Keratinocyte (primary cell): ENCODE measurements at regions not wholly inside any gene's neighbourhood (a gene's known extent, or its start where the extent isn't known, plus 50 kb on each side); places are given as distances from the start of the nearest gene placed in this dataset.

Experiments
- DNase-seq: peaks from one replicate; pipeline ENCODE4 v3.0.0-alpha.2; 2011; ENCODE audit warnings: low read depth, missing footprints, low spot score
- FAIRE-seq: peaks from 2 replicates; lab custom pipeline; 2011; peaks lifted over from hg19 to GRCh38; lab: Jason Lieb, UNC
- H2AFZ ChIP-seq: 2 replicates; pipeline ENCODE4 v1.6.0; 2012; ENCODE audit warnings: low read length, control low read depth, inconsistent platforms; ENCODE audit not compliant: control insufficient read depth
- H3K27ac ChIP-seq: 2 replicates; pipeline ENCODE4 v1.5.1; 2011; ENCODE audit warnings: low read length; ENCODE audit not compliant: control insufficient read depth, insufficient read depth
- H3K27me3 ChIP-seq: 3 replicates; pipeline ENCODE4 v1.6.0; 2011; ENCODE audit warnings: low read length; ENCODE audit not compliant: control insufficient read depth, insufficient read depth; ENCODE audit errors: extremely low read depth
- H3K36me3 ChIP-seq, 2 experiments: 2 replicates in 1 of 2; 3 replicates in 1 of 2; pipeline ENCODE4 v1.5.1; 2011; ENCODE audit warnings: low read length in 2 of 2, mild to moderate bottlenecking in 1 of 2; ENCODE audit not compliant: control insufficient read depth in 2 of 2, insufficient read depth in 2 of 2; ENCODE audit errors: extremely low read depth in 1 of 2
- H3K4me1 ChIP-seq: 3 replicates; pipeline ENCODE4 v1.5.1; 2011; ENCODE audit warnings: low read length; ENCODE audit not compliant: control insufficient read depth, insufficient read depth; ENCODE audit errors: extremely low read depth
- H3K4me2 ChIP-seq: 3 replicates; pipeline ENCODE4 v1.6.0; 2011; ENCODE audit warnings: low read depth, low read length; ENCODE audit not compliant: control insufficient read depth, insufficient read depth; ENCODE audit errors: extremely low read depth
- H3K4me3 ChIP-seq, 3 experiments: fragments of 200-600 bp in 1 of 3; sonication (generic) in 1 of 3; 2 replicates in 2 of 3; 3 replicates in 1 of 3; pipeline ENCODE4 v1.5.1; 2011 to 2016; ENCODE audit warnings: low read length in 3 of 3, mild to moderate bottlenecking in 3 of 3, control low read depth in 2 of 3, inconsistent platforms in 1 of 3, low read depth in 1 of 3, mixed read lengths in 1 of 3, mixed run types in 1 of 3, moderate library complexity in 1 of 3; ENCODE audit not compliant: control insufficient read depth in 2 of 3, insufficient read depth in 2 of 3; ENCODE audit errors: extremely low read depth in 1 of 3
- H3K79me2 ChIP-seq: 2 replicates; pipeline ENCODE4 v1.6.0; 2012; ENCODE audit warnings: low read length; ENCODE audit not compliant: control insufficient read depth, insufficient read depth
- H3K9ac ChIP-seq: 3 replicates; pipeline ENCODE4 v1.6.0; 2011; ENCODE audit warnings: low read length; ENCODE audit not compliant: control insufficient read depth, insufficient read depth; ENCODE audit errors: extremely low read depth
- H3K9me1 ChIP-seq: 3 replicates; pipeline ENCODE4 v1.6.0; 2011; ENCODE audit warnings: low read length; ENCODE audit not compliant: control insufficient read depth, insufficient read depth; ENCODE audit errors: extremely low read depth
- H3K9me3 ChIP-seq: 2 replicates; pipeline ENCODE4 v1.5.1; 2012; ENCODE audit warnings: low read depth, low read length; ENCODE audit not compliant: control insufficient read depth
- H4K20me1 ChIP-seq: 3 replicates; pipeline ENCODE4 v1.6.0; 2011; ENCODE audit warnings: low read length; ENCODE audit not compliant: control insufficient read depth, insufficient read depth; ENCODE audit errors: extremely low read depth
- CTCF ChIP-seq, 3 experiments: IDR thresholded peaks in 1 of 3; conservative IDR thresholded peaks in 1 of 3; optimal IDR thresholded peaks in 1 of 3; 2 replicates in 2 of 3; 3 replicates in 1 of 3; pipeline versions ENCODE3 to v1.5.1; 2011; ENCODE audit warnings: low read length in 3 of 3, mild to moderate bottlenecking in 3 of 3, moderate library complexity in 2 of 3, control low read depth in 1 of 3, inconsistent platforms in 1 of 3; ENCODE audit not compliant: insufficient read depth in 2 of 3; ENCODE audit errors: extremely low read depth in 1 of 3
- EZH2 ChIP-seq: IDR thresholded peaks from one replicate; pipeline ENCODE4 v1.6.1; 2012; ENCODE audit warnings: inconsistent platforms, mild to moderate bottlenecking, low read length, moderate library complexity
- dilution Hi-C: fragments of 300-500 bp; cut with MboI; formaldehyde crosslinking; loops from one replicate; pipeline ENCODE4 v1.7.0; 2020; ENCODE audit warnings: low sequenced_read_pairs; ENCODE audit not compliant: extremely low pct_ligation_motif_present

GRCh38 chr1:82048596-82048995 lies 247.9 kb downstream of the ADGRL2 start:
- Histone ChIP-seq H3K9me3 (no peaks in the 10 kb centered on the region), H3K9ac (no peak overlapping the region), H3K36me3 (no peaks in the 10 kb centered on the region), H3K27ac (no peak overlapping the region), H3K4me1 (no peaks in the 10 kb centered on the region), H3K79me2 (no peaks in the 10 kb centered on the region), H3K4me3 (no peak overlapping the region), H3K27me3 (no peaks in the 10 kb centered on the region), H3K4me2 (no peak overlapping the region), H2AFZ (no peak overlapping the region), H3K9me1 (no peaks in the 10 kb centered on the region), H4K20me1 (no peaks in the 10 kb centered on the region)
- DNase-seq (no peak), FAIRE-seq (no peak)
- TF ChIP-seq EZH2: no peak
- no peak for TF ChIP-seq CTCF (optimal IDR thresholded peaks at IDR 0.05 in 1 of 3, IDR thresholded peaks at IDR 0.05 in 1 of 3, conservative IDR thresholded peaks at IDR 0.05 in 1 of 3; ENCODE audit: extremely low read depth in 1 of 3, insufficient read depth in 2 of 3, low read length in 3 of 3)
- dilution Hi-C loops: no loop called here

GRCh38 chr1:82045221-82045620 lies 244.5 kb downstream of the ADGRL2 start:
- Histone ChIP-seq H3K4me2 (no peak overlapping the region), H2AFZ (no peak overlapping the region), H3K79me2 (no peaks in the 10 kb centered on the region), H3K27ac (no peak overlapping the region), H3K27me3 (peaks cover 4% of the 10 kb centered on the region), H3K4me1 (no peaks in the 10 kb centered on the region), H3K36me3 (no peaks in the 10 kb centered on the region), H4K20me1 (no peaks in the 10 kb centered on the region), H3K4me3 (no peak overlapping the region), H3K9ac (no peak overlapping the region), H3K9me1 (no peaks in the 10 kb centered on the region), H3K9me3 (no peaks in the 10 kb centered on the region)
- no peak for TF ChIP-seq EZH2
- no peak for TF ChIP-seq CTCF (optimal IDR thresholded peaks at IDR 0.05 in 1 of 3, IDR thresholded peaks at IDR 0.05 in 1 of 3, conservative IDR thresholded peaks at IDR 0.05 in 1 of 3; ENCODE audit: extremely low read depth in 1 of 3, insufficient read depth in 2 of 3, low read length in 3 of 3)
- no peak for DNase-seq
- dilution Hi-C loops: no loop called here
- no peak for FAIRE-seq
